B cell (primary cell): ENCODE measurements at regions not wholly inside any gene's neighbourhood (a gene's known extent, or its start where the extent isn't known, plus 50 kb on each side); places are given as distances from the start of the nearest gene placed in this dataset.

Experiments
- ATAC-seq: fragments of 200-7000 bp; cut with Tn5 transposase; one replicate; pipeline ENCODE4 v1.10.0; 2021; ENCODE audit warnings: low read depth, mild to moderate bottlenecking, moderate number of reproducible peaks, moderate library complexity
- CTCF ChIA-PET: fragments of 350-600 bp; sonication (Branson Sonifier 250); formaldehyde crosslinking; loops from one replicate; lab custom pipeline; 2021; ENCODE audit warnings: antibody characterized with exemption, inconsistent platforms; lab: Charles Lee
- POLR2A ChIA-PET: fragments of 350-600 bp; sonication (Branson Sonifier 250); formaldehyde crosslinking; loops from one replicate; lab custom pipeline; 2021; ENCODE audit warnings: antibody characterized with exemption; lab: Charles Lee
- DNase-seq: peaks from one replicate; pipeline ENCODE4 v3.0.0; 2013
- H2AFZ ChIP-seq: 2 replicates; pipeline ENCODE4 v1.6.1; 2012; ENCODE audit warnings: mild to moderate bottlenecking, low read depth, low read length; ENCODE audit not compliant: insufficient read depth, poor library complexity, severe bottlenecking
- H3K27ac ChIP-seq, 2 donors: 1 replicate in 1 of 2; 2 replicates in 1 of 2; pipeline ENCODE4 v1.5.1; 2012 to 2013; ENCODE audit warnings: low read length in 2 of 2, mild to moderate bottlenecking in 2 of 2, moderate library complexity in 1 of 2
- H3K27me3 ChIP-seq, 4 experiments: fragments of 200-600 bp in 1 of 4; sonication (generic) in 1 of 4; replicated peaks in 1 of 4; 1 replicate in 2 of 4; 2 replicates in 2 of 4; pipeline versions ENCODE4 v1.6.1 to v1.7.0; 2013 to 2016; ENCODE audit warnings: low read length in 3 of 4, mild to moderate bottlenecking in 2 of 4, mixed read lengths in 1 of 4, moderate library complexity in 1 of 4; ENCODE audit not compliant: insufficient read depth in 4 of 4, control insufficient read depth in 3 of 4; ENCODE audit errors: control extremely low read depth in 1 of 4
- H3K36me3 ChIP-seq, 2 experiments: replicated peaks in 1 of 2; 1 replicate in 1 of 2; 2 replicates in 1 of 2; pipeline versions ENCODE4 v1.6.1 to v1.7.1; 2013; ENCODE audit warnings: low read length in 1 of 2; ENCODE audit not compliant: insufficient read depth in 2 of 2, control insufficient read depth in 1 of 2; ENCODE audit errors: control extremely low read depth in 1 of 2, extremely low read depth in 1 of 2
- H3K4me1 ChIP-seq, 2 donors: fragments of 200-600 bp in 1 of 2; sonication (generic) in 1 of 2; 1 replicate in 1 of 2; 2 replicates in 1 of 2; pipeline versions ENCODE4 v1.5.1 to v1.6.1; 2013 to 2017; ENCODE audit warnings: low read length in 2 of 2; ENCODE audit not compliant: control insufficient read depth in 2 of 2, insufficient read depth in 2 of 2
- H3K4me2 ChIP-seq: replicated peaks from 2 replicates; pipeline ENCODE3; 2012; ENCODE audit warnings: mild to moderate bottlenecking, low read depth, low read length; ENCODE audit not compliant: poor library complexity, severe bottlenecking
- H3K4me3 ChIP-seq, 5 experiments: fragments of 200-600 bp in 1 of 5; sonication (generic) in 1 of 5; 1 replicate in 3 of 5; 2 replicates in 2 of 5; pipeline versions ENCODE4 v1.5.1 to v1.7.0; 2011 to 2016; ENCODE audit warnings: low read length in 4 of 5, mild to moderate bottlenecking in 4 of 5, low read depth in 2 of 5, control low read depth in 1 of 5, moderate library complexity in 1 of 5; ENCODE audit not compliant: insufficient read depth in 1 of 5; ENCODE audit errors: control extremely low read depth in 1 of 5, extremely low read depth in 1 of 5
- H3K79me2 ChIP-seq: fragments of 200-600 bp; sonication (generic); one replicate; pipeline ENCODE4 v1.6.0; 2016; ENCODE audit warnings: low read length; ENCODE audit not compliant: control insufficient read depth, insufficient read depth
- H3K9ac ChIP-seq: fragments of 200-600 bp; sonication (generic); 2 replicates; pipeline ENCODE4 v1.6.1; 2017; ENCODE audit warnings: mild to moderate bottlenecking, low read length, moderate library complexity
- H3K9me3 ChIP-seq, 3 donors: one replicate each; pipeline versions ENCODE4 v1.6.1 to v1.7.1; 2013; ENCODE audit warnings: low read length in 2 of 3; ENCODE audit not compliant: control insufficient read depth in 2 of 3, insufficient read depth in 1 of 3; ENCODE audit errors: control extremely low read depth in 1 of 3
- H4K20me1 ChIP-seq: 2 replicates; pipeline ENCODE4 v1.6.0; 2012; ENCODE audit warnings: mild to moderate bottlenecking, low read length; ENCODE audit not compliant: insufficient read depth, control insufficient read depth, poor library complexity, severe bottlenecking
- H3K27ac Mint-ChIP-seq: one replicate; pipeline ENCODE4 v1.8.0; 2021; ENCODE audit warnings: mixed read lengths
- H3K27me3 Mint-ChIP-seq: one replicate; pipeline ENCODE4 v1.8.0; 2021; ENCODE audit warnings: mixed read lengths
- H3K4me1 Mint-ChIP-seq: one replicate; pipeline ENCODE4 v1.8.0; 2021; ENCODE audit warnings: mixed read lengths
- H3K4me3 Mint-ChIP-seq: one replicate; pipeline ENCODE4 v1.8.0; 2021; ENCODE audit warnings: mixed read lengths
- H3K9me3 Mint-ChIP-seq: one replicate; pipeline ENCODE4 v1.8.0; 2022; ENCODE audit warnings: mixed read lengths; ENCODE audit not compliant: insufficient read depth
- EZH2 ChIP-seq: IDR thresholded peaks from 2 replicates; pipeline ENCODE4 v1.6.1; 2012; ENCODE audit warnings: borderline replicate concordance, low read depth, mild to moderate bottlenecking, moderate library complexity, low read length; ENCODE audit not compliant: insufficient read depth, poor library complexity, severe bottlenecking
- WGBS: methylation state at CpG from one replicate; pipeline ENCODE4 v1.1.5; 2013; ENCODE audit warnings: missing lambda C conversion rate; ENCODE audit not compliant: insufficient coverage; 5-methylcytosine and 5-hydroxymethylcytosine counted together
- intact Hi-C: fragments of 100-400 bp; cut with micrococcal nuclease; formaldehyde crosslinking; loops from one replicate; pipeline ENCODE4 v1.10.0; 2022
- TF ChIP-seq, protein P1 (sequence below): fragments of 200-600 bp; IDR thresholded peaks from one replicate; pipeline ENCODE4 v1.8.0; 2022; ENCODE audit warnings: antibody characterized with exemption, mild to moderate bottlenecking

DNA sequence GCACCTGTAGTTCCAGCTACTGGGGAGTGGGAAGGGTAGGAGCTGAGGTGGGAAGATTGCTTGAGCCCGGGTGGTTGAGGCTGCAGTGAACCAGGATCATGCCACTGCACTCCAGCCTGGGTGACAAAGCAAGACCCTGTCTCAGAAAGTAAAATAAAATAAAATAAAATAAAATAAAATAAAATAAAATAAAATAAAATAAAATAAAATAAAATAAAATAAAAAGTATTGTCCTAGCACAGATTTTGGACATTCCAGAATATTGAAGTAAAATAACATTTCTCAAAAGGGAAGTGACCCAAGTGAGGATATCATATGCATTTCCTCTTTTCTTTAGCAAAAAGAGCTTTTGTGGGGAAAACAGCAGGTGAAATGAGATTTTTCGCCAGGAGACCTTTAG, 83.5 kb downstream of the TMEM174 start:
- Histone ChIP-seq H3K9ac (no peak overlapping the region), H3K4me1 (no peaks in the 10 kb centered on the region), H3K4me3 (no peak overlapping the region), H2AFZ (no peak overlapping the region), H3K9me3 (no peaks in the 10 kb centered on the region), H3K4me2 (no peak overlapping the region), H3K27me3 (peaks cover 0 to 11% (median 0%) of the 10 kb centered on the region in 4 experiments), H3K27ac (no peak overlapping the region), H3K79me2 (no peaks in the 10 kb centered on the region), H3K36me3 (no peaks in the 10 kb centered on the region), H4K20me1 (no peaks in the 10 kb centered on the region)
- ChIA-PET CTCF (no interaction called here), POLR2A (no interaction called here)
- Mint-ChIP-seq H3K4me3 (no peak overlapping the region), H3K27ac (no peak overlapping the region), H3K4me1 (no peaks in the 10 kb centered on the region), H3K9me3 (peaks cover 5% of the 10 kb centered on the region), H3K27me3 (peaks cover 38% of the 10 kb centered on the region)
- TF ChIP-seq EZH2, result no peak
- TF ChIP-seq, protein P1, sequence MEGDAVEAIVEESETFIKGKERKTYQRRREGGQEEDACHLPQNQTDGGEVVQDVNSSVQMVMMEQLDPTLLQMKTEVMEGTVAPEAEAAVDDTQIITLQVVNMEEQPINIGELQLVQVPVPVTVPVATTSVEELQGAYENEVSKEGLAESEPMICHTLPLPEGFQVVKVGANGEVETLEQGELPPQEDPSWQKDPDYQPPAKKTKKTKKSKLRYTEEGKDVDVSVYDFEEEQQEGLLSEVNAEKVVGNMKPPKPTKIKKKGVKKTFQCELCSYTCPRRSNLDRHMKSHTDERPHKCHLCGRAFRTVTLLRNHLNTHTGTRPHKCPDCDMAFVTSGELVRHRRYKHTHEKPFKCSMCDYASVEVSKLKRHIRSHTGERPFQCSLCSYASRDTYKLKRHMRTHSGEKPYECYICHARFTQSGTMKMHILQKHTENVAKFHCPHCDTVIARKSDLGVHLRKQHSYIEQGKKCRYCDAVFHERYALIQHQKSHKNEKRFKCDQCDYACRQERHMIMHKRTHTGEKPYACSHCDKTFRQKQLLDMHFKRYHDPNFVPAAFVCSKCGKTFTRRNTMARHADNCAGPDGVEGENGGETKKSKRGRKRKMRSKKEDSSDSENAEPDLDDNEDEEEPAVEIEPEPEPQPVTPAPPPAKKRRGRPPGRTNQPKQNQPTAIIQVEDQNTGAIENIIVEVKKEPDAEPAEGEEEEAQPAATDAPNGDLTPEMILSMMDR, result no peak
- WGBS, result no CpG with 5 or more reads among the region's 2 CpGs
- DNase-seq (no peak), ATAC-seq (no peak)
- intact Hi-C loops, result no loop called here

DNA sequence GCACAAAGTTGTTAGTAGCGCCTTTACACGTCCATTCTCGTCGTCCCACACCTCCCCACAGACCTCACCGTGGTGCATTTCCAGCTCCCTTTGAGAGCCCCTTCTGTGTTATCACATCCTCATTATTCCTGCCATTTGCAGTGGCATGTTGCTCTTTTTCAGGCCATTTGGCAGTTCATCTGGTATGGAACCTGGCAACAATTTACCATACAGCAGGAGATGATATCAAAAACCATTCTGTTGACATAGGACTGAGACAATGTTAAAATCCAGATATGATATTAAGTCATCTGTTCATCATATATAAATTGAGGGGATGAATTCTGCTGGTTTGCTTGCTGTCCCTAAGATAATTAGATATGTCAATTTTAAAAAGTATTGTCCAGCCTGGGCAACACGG, 83.0 kb downstream of the TMEM174 start:
- Histone ChIP-seq H3K4me1 (no peaks in the 10 kb centered on the region), H3K27me3 (peaks cover 0 to 14% (median under 1%) of the 10 kb centered on the region in 4 experiments), H3K4me3 (no peak overlapping the region), H3K36me3 (no peaks in the 10 kb centered on the region), H3K4me2 (no peak overlapping the region), H3K9me3 (no peaks in the 10 kb centered on the region), H2AFZ (no peak overlapping the region), H3K79me2 (no peaks in the 10 kb centered on the region), H3K9ac (no peak overlapping the region), H4K20me1 (no peaks in the 10 kb centered on the region), H3K27ac (no peak overlapping the region)
- ATAC-seq (no peak), DNase-seq (no peak)
- POLR2A ChIA-PET, result no interaction called here
- no peaks in the 10 kb centered on the region for H3K4me1 Mint-ChIP-seq
- peaks cover 5% of the 10 kb centered on the region for H3K9me3 Mint-ChIP-seq
- no peak overlapping the region for H3K27ac Mint-ChIP-seq
- TF ChIP-seq EZH2, result no peak
- TF ChIP-seq, protein P1, result no peak
- peaks cover 37% of the 10 kb centered on the region for H3K27me3 Mint-ChIP-seq
- no peak overlapping the region for H3K4me3 Mint-ChIP-seq
- intact Hi-C loops, result no loop called here
- 78% methylated on average over 5 of the region's 6 CpGs for WGBS
- CTCF ChIA-PET, result no interaction called here
